Neural progenitor cell (in vitro differentiated cells): ENCODE measurements at regions not wholly inside any gene's neighbourhood (a gene's known extent, or its start where the extent isn't known, plus 50 kb on each side); places are given as distances from the start of the nearest gene placed in this dataset.

Experiments
- DNase-seq: peaks from one replicate; pipeline ENCODE4 v3.0.0-alpha.2; 2016; ENCODE audit warnings: low spot score
- H2AFZ ChIP-seq: fragments of 200-600 bp; sonication (generic); replicated peaks from 2 replicates; pipeline ENCODE4 v1.6.1; 2016; ENCODE audit warnings: antibody characterized with exemption
- H3F3A ChIP-seq: fragments of 200-600 bp; sonication (generic); 2 replicates; pipeline ENCODE4 v1.6.1; 2016; ENCODE audit warnings: antibody characterized with exemption, low read depth
- H3K27ac ChIP-seq: fragments of 200-600 bp; sonication (generic); 2 replicates; pipeline ENCODE4 v1.5.1; 2016; ENCODE audit warnings: mild to moderate bottlenecking
- H3K27me3 ChIP-seq: fragments of 200-600 bp; sonication (generic); 2 replicates; pipeline ENCODE4 v1.6.1; 2016; ENCODE audit warnings: mild to moderate bottlenecking, moderate library complexity
- H3K36me3 ChIP-seq: fragments of 200-600 bp; sonication (generic); 2 replicates; pipeline ENCODE4 v1.5.1; 2016
- H3K4me1 ChIP-seq: fragments of 200-600 bp; sonication (generic); 2 replicates; pipeline ENCODE4 v1.6.1; 2016; ENCODE audit warnings: mixed run types
- H3K4me2 ChIP-seq: fragments of 200-600 bp; sonication (generic); 2 replicates; pipeline ENCODE4 v1.6.1; 2016
- H3K4me3 ChIP-seq: fragments of 200-600 bp; sonication (generic); 2 replicates; pipeline ENCODE4 v1.5.1; 2016
- H3K79me2 ChIP-seq: fragments of 200-600 bp; sonication (generic); 2 replicates; pipeline ENCODE4 v1.6.1; 2016; ENCODE audit warnings: low read depth
- H3K9ac ChIP-seq: fragments of 200-600 bp; sonication (generic); 2 replicates; pipeline ENCODE4 v1.6.1; 2016
- H3K9me3 ChIP-seq: fragments of 200-600 bp; sonication (generic); 2 replicates; pipeline ENCODE4 v1.5.1; 2016; ENCODE audit warnings: low read depth
- H4K20me1 ChIP-seq: fragments of 200-600 bp; sonication (generic); 2 replicates; pipeline ENCODE4 v1.6.1; 2016; ENCODE audit warnings: low read depth
- H3K27ac Mint-ChIP-seq: 3 replicates; pipeline ENCODE4 v1.8.0; 2021; ENCODE audit warnings: mixed read lengths
- H3K27me3 Mint-ChIP-seq: 2 replicates; pipeline ENCODE4 v1.8.0; 2022; ENCODE audit warnings: low read depth, mild to moderate bottlenecking, inconsistent platforms, moderate library complexity, mixed read lengths; ENCODE audit not compliant: insufficient read depth
- H3K36me3 Mint-ChIP-seq: 3 replicates; pipeline ENCODE4 v1.8.0; 2021; ENCODE audit warnings: mixed read lengths
- H3K4me1 Mint-ChIP-seq: 3 replicates; pipeline ENCODE4 v1.8.0; 2021; ENCODE audit warnings: mixed read lengths
- H3K4me3 Mint-ChIP-seq: 3 replicates; pipeline ENCODE4 v1.8.0; 2021; ENCODE audit warnings: mild to moderate bottlenecking, moderate library complexity, mixed read lengths
- H3K9me3 Mint-ChIP-seq: 3 replicates; pipeline ENCODE4 v1.8.0; 2020; ENCODE audit warnings: mixed read lengths
- EZH2 ChIP-seq: fragments of 200-600 bp; sonication (generic); IDR thresholded peaks from 2 replicates; pipeline ENCODE4 v1.6.1; 2017; ENCODE audit warnings: antibody characterized with exemption, mild to moderate bottlenecking, moderate library complexity
- EZH2phosphoT487 ChIP-seq: fragments of 200-600 bp; sonication (generic); IDR thresholded peaks from 2 replicates; pipeline ENCODE4 v1.6.1; 2017; ENCODE audit warnings: antibody characterized with exemption
- TF ChIP-seq, protein P1 (sequence below): fragments of 200-600 bp; sonication (generic); IDR thresholded peaks from 2 replicates; pipeline ENCODE4 v1.5.1; 2017; ENCODE audit warnings: antibody characterized with exemption, mild to moderate bottlenecking

GRCh38 chr9:26457151-26457550 is 435.5 kb downstream of the CAAP1 start:
- H3K27me3 ChIP-seq, result no peaks in the 10 kb centered on the region
- H3K79me2 ChIP-seq, result no peaks in the 10 kb centered on the region
- no peak overlapping the region for H3K4me3 ChIP-seq
- H3K27ac ChIP-seq, result no peak overlapping the region
- no peaks in the 10 kb centered on the region for H3K9me3 ChIP-seq
- Mint-ChIP-seq H3K4me1 (no peaks in the 10 kb centered on the region), H3K4me3 (no peak overlapping the region), H3K27me3 (peaks cover 2% of the 10 kb centered on the region), H3K27ac (no peak overlapping the region), H3K9me3 (no peaks in the 10 kb centered on the region), H3K36me3 (no peaks in the 10 kb centered on the region)
- no peaks in the 10 kb centered on the region for H3K36me3 ChIP-seq
- no peak overlapping the region for H3K4me2 ChIP-seq
- H2AFZ ChIP-seq, result no peak overlapping the region
- no peak overlapping the region for H3K9ac ChIP-seq
- peaks cover 7% of the 10 kb centered on the region for H3K4me1 ChIP-seq
- peak; percentile 11 for DNase-seq
- H3F3A ChIP-seq, result no peaks in the 10 kb centered on the region
- TF ChIP-seq EZH2 (no peak), EZH2phosphoT487 (no peak)
- TF ChIP-seq, protein P1, sequence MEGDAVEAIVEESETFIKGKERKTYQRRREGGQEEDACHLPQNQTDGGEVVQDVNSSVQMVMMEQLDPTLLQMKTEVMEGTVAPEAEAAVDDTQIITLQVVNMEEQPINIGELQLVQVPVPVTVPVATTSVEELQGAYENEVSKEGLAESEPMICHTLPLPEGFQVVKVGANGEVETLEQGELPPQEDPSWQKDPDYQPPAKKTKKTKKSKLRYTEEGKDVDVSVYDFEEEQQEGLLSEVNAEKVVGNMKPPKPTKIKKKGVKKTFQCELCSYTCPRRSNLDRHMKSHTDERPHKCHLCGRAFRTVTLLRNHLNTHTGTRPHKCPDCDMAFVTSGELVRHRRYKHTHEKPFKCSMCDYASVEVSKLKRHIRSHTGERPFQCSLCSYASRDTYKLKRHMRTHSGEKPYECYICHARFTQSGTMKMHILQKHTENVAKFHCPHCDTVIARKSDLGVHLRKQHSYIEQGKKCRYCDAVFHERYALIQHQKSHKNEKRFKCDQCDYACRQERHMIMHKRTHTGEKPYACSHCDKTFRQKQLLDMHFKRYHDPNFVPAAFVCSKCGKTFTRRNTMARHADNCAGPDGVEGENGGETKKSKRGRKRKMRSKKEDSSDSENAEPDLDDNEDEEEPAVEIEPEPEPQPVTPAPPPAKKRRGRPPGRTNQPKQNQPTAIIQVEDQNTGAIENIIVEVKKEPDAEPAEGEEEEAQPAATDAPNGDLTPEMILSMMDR, result no peak
- H4K20me1 ChIP-seq, result no peaks in the 10 kb centered on the region

GRCh38 chr9:26439061-26439624 is 453.5 kb downstream of the CAAP1 start:
- Histone ChIP-seq H3F3A (peaks cover 6% of the 10 kb centered on the region), H3K4me1 (peaks cover 15% of the 10 kb centered on the region), H3K9me3 (no peaks in the 10 kb centered on the region), H3K36me3 (no peaks in the 10 kb centered on the region), H3K4me2 (no peak overlapping the region), H3K27ac (no peak overlapping the region), H3K9ac (no peak overlapping the region), H3K4me3 (no peak overlapping the region), H3K79me2 (no peaks in the 10 kb centered on the region), H3K27me3 (no peaks in the 10 kb centered on the region), H2AFZ (no peak overlapping the region), H4K20me1 (no peaks in the 10 kb centered on the region)
- H3K4me1 Mint-ChIP-seq, result peaks cover 8% of the 10 kb centered on the region
- H3K9me3 Mint-ChIP-seq, result no peaks in the 10 kb centered on the region
- no peaks in the 10 kb centered on the region for H3K27me3 Mint-ChIP-seq
- TF ChIP-seq, protein P1, result no peak
- TF ChIP-seq EZH2 (no peak), EZH2phosphoT487 (no peak)
- H3K36me3 Mint-ChIP-seq, result no peaks in the 10 kb centered on the region
- DNase-seq, result no peak
- no peak overlapping the region for H3K27ac Mint-ChIP-seq
- H3K4me3 Mint-ChIP-seq, result no peak overlapping the region

GRCh38 chr9:26437056-26437711 is 455.4 kb downstream of the CAAP1 start:
- Histone ChIP-seq H3K36me3 (no peaks in the 10 kb centered on the region), H3K27me3 (no peaks in the 10 kb centered on the region), H3K9me3 (no peaks in the 10 kb centered on the region), H3K4me1 (peaks cover 15% of the 10 kb centered on the region), H3K79me2 (no peaks in the 10 kb centered on the region), H3K4me2 (no peak overlapping the region), H3K27ac (peak overlapping the region; percentile 45), H3F3A (peaks cover 6% of the 10 kb centered on the region), H4K20me1 (no peaks in the 10 kb centered on the region), H3K4me3 (no peak overlapping the region), H2AFZ (peak overlapping the region; percentile 14), H3K9ac (no peak overlapping the region)
- H3K4me3 Mint-ChIP-seq, result no peak overlapping the region
- peak; percentile 64 for DNase-seq
- peaks cover 8% of the 10 kb centered on the region for H3K4me1 Mint-ChIP-seq
- no peaks in the 10 kb centered on the region for H3K9me3 Mint-ChIP-seq
- TF ChIP-seq, protein P1, result no peak
- TF ChIP-seq EZH2 (no peak), EZH2phosphoT487 (no peak)
- no peaks in the 10 kb centered on the region for H3K27me3 Mint-ChIP-seq
- peak overlapping the region; percentile 24 for H3K27ac Mint-ChIP-seq
- H3K36me3 Mint-ChIP-seq, result no peaks in the 10 kb centered on the region
